ENCODE measurements at regions not wholly inside any gene's neighbourhood (a gene's known extent, or its start where the extent isn't known, plus 50 kb on each side); places are given as distances from the start of the nearest gene placed in this dataset.

GRCh38 chr2:204343685-204344084, 201.6 kb upstream of the PARD3B start:
- peaks cover 5 to 13% (median 10%) of the 10 kb centered on the region in 5 donors for H3K27me3 Mint-ChIP-seq
- no peak overlapping the region for H3K4me3 Mint-ChIP-seq
- POLR2A ChIA-PET, result no interaction called here
- no peak overlapping the region for H3K27ac Mint-ChIP-seq
- H3K9me3 Mint-ChIP-seq, result no peaks in the 10 kb centered on the region
- no peaks in the 10 kb centered on the region for H3K36me3 Mint-ChIP-seq
- ATAC-seq (no peak), DNase-seq (no peak)
- no peaks in the 10 kb centered on the region for H3K4me1 Mint-ChIP-seq

GRCh38 chr2:204344119-204344518, 201.2 kb upstream of the PARD3B start:
- Mint-ChIP-seq H3K9me3 (no peaks in the 10 kb centered on the region), H3K4me3 (no peak overlapping the region), H3K27ac (peak overlapping the region in 1 of 10 donors; percentile 8), H3K27me3 (peaks cover under 1 to 12% (median 10%) of the 10 kb centered on the region in 5 donors), H3K36me3 (no peaks in the 10 kb centered on the region), H3K4me1 (no peaks in the 10 kb centered on the region)
- ATAC-seq, result no peak
- no peak for DNase-seq
- POLR2A ChIA-PET, result no interaction called here

DNA sequence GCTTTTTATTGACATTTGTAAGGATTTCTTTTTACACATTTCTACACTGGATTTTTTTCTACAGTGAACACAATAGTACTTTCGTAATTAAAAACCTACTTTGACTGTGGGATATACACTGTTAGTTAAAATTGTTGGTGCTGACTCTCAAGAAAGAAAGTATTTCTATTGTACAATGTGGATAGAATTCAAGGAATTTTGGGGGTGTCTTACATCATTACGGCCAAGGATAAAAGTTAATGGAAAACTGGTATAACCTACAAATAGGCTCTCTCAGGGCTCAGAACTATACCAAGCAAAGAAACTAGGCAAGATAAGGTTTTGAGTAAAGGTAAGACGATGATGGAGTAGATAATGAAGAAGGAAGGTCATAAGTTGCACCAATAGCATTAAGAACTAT, 198.4 kb upstream of the PARD3B start:
- Mint-ChIP-seq H3K4me3 (no peak overlapping the region), H3K36me3 (no peaks in the 10 kb centered on the region), H3K9me3 (no peaks in the 10 kb centered on the region), H3K27me3 (peaks cover 0 to 4% (median 0%) of the 10 kb centered on the region in 5 donors), H3K27ac (no peak overlapping the region), H3K4me1 (no peaks in the 10 kb centered on the region)
- POLR2A ChIA-PET, result no interaction called here
- DNase-seq, result no peak
- ATAC-seq, result no peak

- POLR2A ChIA-PET, result no interaction called here
- no peak for ATAC-seq
Observed at GRCh38 chr2:204353823-204354222, 191.5 kb upstream of the PARD3B start.

DNA sequence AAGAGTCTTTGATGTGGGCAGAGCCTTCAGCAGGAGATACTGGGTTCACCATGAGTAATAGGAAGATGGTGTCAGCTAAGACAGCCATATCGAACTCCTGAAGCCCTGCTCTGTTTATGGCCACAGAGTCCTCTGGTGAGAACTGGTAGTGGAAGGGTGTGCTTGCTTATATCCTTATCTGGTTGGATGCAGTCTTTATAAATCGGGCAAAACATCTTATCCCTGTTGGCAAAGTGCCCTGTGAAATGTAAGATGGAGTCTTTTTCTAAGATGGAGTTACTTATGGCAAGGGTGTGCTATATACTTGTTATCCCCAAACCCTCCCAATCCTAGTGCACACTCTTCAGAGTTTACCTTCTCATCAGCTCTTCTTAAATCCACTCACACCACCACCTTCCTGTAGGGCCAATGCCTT, 190.8 kb upstream of the PARD3B start:
- no peak for DNase-seq
- Mint-ChIP-seq H3K27ac (no peak overlapping the region), H3K27me3 (peaks cover 4 to 22% (median 9%) of the 10 kb centered on the region in 5 donors), H3K4me1 (no peaks in the 10 kb centered on the region), H3K9me3 (peaks cover 0 to 2% (median 0%) of the 10 kb centered on the region in 9 donors), H3K36me3 (no peaks in the 10 kb centered on the region), H3K4me3 (no peak overlapping the region)
- ATAC-seq, result no peak
- POLR2A ChIA-PET, result no interaction called here

More at GRCh38 chr2:204353823-204354222, 191.5 kb upstream of the PARD3B start:
- H3K9me3 Mint-ChIP-seq, result peaks cover 0 to 2% (median 0%) of the 10 kb centered on the region in 9 donors
- no peaks in the 10 kb centered on the region for H3K36me3 Mint-ChIP-seq
- no peaks in the 10 kb centered on the region for H3K4me1 Mint-ChIP-seq
- H3K4me3 Mint-ChIP-seq, result no peak overlapping the region
- H3K27ac Mint-ChIP-seq, result no peak overlapping the region
- DNase-seq, result no peak
- H3K27me3 Mint-ChIP-seq, result peaks cover 4 to 22% (median 9%) of the 10 kb centered on the region in 5 donors

DNA sequence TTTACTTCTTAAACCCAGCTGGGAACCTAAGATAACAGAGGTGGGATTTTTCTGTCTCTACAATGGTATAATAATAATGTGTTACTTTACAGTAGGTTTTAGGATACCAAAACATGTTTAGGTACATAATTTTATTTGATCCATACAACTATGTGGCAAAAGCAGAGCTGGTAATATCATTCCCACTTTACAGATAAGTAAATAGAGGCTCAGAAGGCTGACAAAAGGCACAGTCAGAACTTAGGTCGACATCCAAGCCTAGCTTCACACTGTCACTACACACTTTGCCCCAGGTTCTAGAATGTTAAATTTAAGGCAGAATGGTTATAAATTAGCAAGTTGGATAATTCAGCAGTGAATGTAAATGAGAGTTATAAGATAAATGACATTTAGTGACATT, 189.6 kb upstream of the PARD3B start:
- H3K36me3 Mint-ChIP-seq, result no peaks in the 10 kb centered on the region
- peaks cover 0 to 2% (median 0%) of the 10 kb centered on the region in 9 donors for H3K9me3 Mint-ChIP-seq
- H3K27ac Mint-ChIP-seq, result no peak overlapping the region
- ATAC-seq, result no peak
- DNase-seq, result no peak
- H3K4me3 Mint-ChIP-seq, result no peak overlapping the region
- H3K4me1 Mint-ChIP-seq, result no peaks in the 10 kb centered on the region
- POLR2A ChIA-PET, result no interaction called here
- H3K27me3 Mint-ChIP-seq, result peaks cover 4 to 22% (median 9%) of the 10 kb centered on the region in 5 donors

DNA sequence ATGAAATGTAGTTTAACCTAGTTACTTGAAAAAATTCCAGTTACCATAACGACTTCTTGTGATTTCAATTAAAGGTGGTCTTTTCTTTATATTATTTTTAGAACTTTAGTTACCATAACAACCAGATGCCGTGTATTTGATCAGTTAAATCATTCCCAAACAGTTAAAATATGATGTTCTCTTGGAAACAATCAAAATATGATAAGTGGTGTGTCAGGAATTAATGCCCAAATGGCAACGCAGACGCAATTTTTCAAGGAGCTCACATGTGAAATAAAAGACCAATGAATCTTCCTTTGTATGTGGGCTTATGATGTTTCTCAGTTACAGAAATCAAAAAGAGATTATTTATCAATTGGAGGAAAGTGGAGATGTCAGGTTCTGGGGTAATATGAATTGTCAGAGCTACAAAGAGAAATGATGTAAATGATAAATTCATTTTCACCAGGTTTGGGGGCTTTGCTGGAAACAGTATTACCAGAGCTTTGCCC, 189.1 kb upstream of the PARD3B start:
- H3K4me1 Mint-ChIP-seq, result no peaks in the 10 kb centered on the region
- H3K9me3 Mint-ChIP-seq, result peaks cover 0 to 2% (median 0%) of the 10 kb centered on the region in 9 donors
- POLR2A ChIA-PET, result interaction anchor here (0.6 kb wide), 1 partner anchor 183 kb away, joined by 3 read pairs; no protein-coding TSS in a partner anchor
- H3K27ac Mint-ChIP-seq, result no peak overlapping the region
- H3K27me3 Mint-ChIP-seq, result peaks cover 4 to 22% (median 9%) of the 10 kb centered on the region in 5 donors
- DNase-seq (no peak), ATAC-seq (no peak)
- no peaks in the 10 kb centered on the region for H3K36me3 Mint-ChIP-seq
- H3K4me3 Mint-ChIP-seq, result no peak overlapping the region

DNA sequence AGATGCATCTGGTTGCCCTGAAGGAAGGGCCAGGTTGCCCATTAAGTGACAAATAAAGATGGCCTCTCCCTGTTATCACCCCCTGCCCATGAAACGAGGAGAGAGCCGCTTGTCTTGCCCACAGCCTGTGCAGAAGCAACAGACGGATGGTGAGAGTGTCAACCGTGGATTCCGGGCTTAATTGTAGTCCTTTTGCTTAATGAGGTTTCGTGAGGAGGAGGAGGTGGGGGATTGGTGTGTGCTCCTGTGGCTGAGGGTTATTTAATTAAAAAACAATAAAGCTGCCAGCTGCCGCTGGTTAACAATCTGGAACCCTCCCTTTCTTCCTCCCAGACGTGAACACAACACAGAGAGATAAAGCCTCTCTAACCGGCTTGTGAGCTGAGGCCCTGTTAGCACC, 188.0 kb upstream of the PARD3B start:
- POLR2A ChIA-PET, result no interaction called here

DNA sequence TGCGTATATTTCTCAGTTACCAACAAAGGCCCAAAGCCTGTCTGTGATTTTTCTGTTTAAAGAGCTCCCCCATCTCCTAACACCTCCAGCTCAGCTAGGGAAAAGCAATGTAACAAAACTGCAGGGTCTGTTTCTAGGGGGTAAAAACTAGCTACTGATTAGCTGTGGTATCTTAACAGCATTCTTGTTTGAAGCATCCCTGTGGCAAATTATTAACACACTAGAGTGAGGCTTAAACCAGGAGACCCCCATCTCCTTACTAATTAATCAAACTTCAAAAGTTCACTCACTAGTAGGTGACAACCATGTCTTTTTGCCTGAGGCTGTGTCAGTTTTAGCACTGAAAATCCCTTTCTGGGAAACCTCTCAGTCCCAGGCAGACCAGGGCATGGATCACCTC, 186.2 kb upstream of the PARD3B start:
- DNase-seq, result no peak
- peaks cover 4 to 19% (median 9%) of the 10 kb centered on the region in 5 donors for H3K27me3 Mint-ChIP-seq
- POLR2A ChIA-PET, result no interaction called here
- H3K4me1 Mint-ChIP-seq, result no peaks in the 10 kb centered on the region
- no peak for ATAC-seq
- no peak overlapping the region for H3K4me3 Mint-ChIP-seq
- H3K9me3 Mint-ChIP-seq, result peaks cover 0 to 2% (median 0%) of the 10 kb centered on the region in 9 donors
- no peaks in the 10 kb centered on the region for H3K36me3 Mint-ChIP-seq
- no peak overlapping the region for H3K27ac Mint-ChIP-seq

More for the DNA sequence above, 188.0 kb upstream of the PARD3B start:
- peaks cover 0 to 2% (median 0%) of the 10 kb centered on the region in 9 donors for H3K9me3 Mint-ChIP-seq
- H3K4me1 Mint-ChIP-seq, result no peaks in the 10 kb centered on the region
- no peak for ATAC-seq
- peaks cover 4 to 22% (median 9%) of the 10 kb centered on the region in 5 donors for H3K27me3 Mint-ChIP-seq
- H3K36me3 Mint-ChIP-seq, result no peaks in the 10 kb centered on the region
- no peak overlapping the region for H3K4me3 Mint-ChIP-seq
- no peak overlapping the region for H3K27ac Mint-ChIP-seq
- DNase-seq, result no peak

- Mint-ChIP-seq H3K9me3 (peaks cover 0 to 2% (median 0%) of the 10 kb centered on the region in 9 donors), H3K4me3 (no peak overlapping the region), H3K36me3 (no peaks in the 10 kb centered on the region), H3K27ac (no peak overlapping the region), H3K27me3 (peaks cover 1 to 9% (median 5%) of the 10 kb centered on the region in 5 donors), H3K4me1 (no peaks in the 10 kb centered on the region)
- DNase-seq, result no peak
- POLR2A ChIA-PET, result no interaction called here
- ATAC-seq, result no peak
Observed at GRCh38 chr2:204360218-204361007, 184.9 kb upstream of the PARD3B start.

DNA sequence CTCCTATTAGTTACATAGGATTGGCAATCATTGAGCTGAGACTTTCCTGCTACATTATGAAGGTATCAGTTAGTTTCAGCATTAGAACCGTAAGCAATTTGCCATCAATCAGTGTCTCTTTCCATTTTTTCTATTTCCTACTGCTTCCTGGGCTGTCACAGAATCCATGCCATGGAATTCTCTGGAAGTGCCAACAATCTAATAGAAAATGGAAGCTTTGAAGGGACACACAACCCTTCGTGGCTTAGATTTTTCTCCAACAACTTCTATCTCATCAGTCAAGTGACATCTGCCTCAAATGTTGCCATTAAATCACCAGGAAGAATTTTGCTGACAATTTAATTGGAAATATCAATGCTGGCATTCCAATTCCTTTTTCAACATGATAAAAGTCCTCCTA, 183.5 kb upstream of the PARD3B start:
- ATAC-seq, result no peak
- peaks cover 0 to 2% (median 0%) of the 10 kb centered on the region in 9 donors for H3K9me3 Mint-ChIP-seq
- H3K27ac Mint-ChIP-seq, result no peak overlapping the region
- H3K36me3 Mint-ChIP-seq, result no peaks in the 10 kb centered on the region
- H3K4me1 Mint-ChIP-seq, result no peaks in the 10 kb centered on the region
- H3K27me3 Mint-ChIP-seq, result peaks cover 0 to 8% (median 2%) of the 10 kb centered on the region in 5 donors
- DNase-seq, result no peak
- POLR2A ChIA-PET, result no interaction called here
- H3K4me3 Mint-ChIP-seq, result no peak overlapping the region

DNA sequence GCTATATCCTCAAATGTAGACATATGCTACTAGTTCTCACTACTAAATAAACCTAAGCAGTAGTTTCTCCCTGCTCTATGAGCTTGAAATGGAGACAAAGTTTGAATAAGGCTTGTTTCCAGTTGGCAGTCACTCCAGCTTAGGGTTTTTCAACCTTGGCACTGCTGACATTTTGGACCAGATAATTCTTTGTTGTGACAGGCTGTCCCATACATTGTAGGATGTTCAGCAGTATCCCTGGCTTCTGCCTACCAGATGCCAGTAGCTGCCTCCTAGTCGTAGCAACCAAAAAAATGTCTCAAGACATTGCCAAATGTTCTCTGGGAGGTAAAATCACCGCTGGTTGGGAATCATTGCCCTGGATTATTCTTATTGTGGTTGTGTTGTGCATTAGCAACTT, 182.7 kb upstream of the PARD3B start:
- no peak for ATAC-seq
- DNase-seq, result no peak

GRCh38 chr2:204363513-204363912, 181.8 kb upstream of the PARD3B start:
- DNase-seq (no peak), ATAC-seq (no peak)
- H3K4me3 Mint-ChIP-seq, result no peak overlapping the region
- H3K27ac Mint-ChIP-seq, result no peak overlapping the region
- no peaks in the 10 kb centered on the region for H3K36me3 Mint-ChIP-seq
- peaks cover 0 to 2% (median 0%) of the 10 kb centered on the region in 9 donors for H3K9me3 Mint-ChIP-seq
- peaks cover 0 to 7% (median 5%) of the 10 kb centered on the region in 5 donors for H3K27me3 Mint-ChIP-seq
- H3K4me1 Mint-ChIP-seq, result no peaks in the 10 kb centered on the region
- POLR2A ChIA-PET, result no interaction called here

More for the DNA sequence above, 182.7 kb upstream of the PARD3B start:
- no peak overlapping the region for H3K4me3 Mint-ChIP-seq
- no peaks in the 10 kb centered on the region for H3K36me3 Mint-ChIP-seq
- no peak overlapping the region for H3K27ac Mint-ChIP-seq
- peaks cover 0 to 4% (median 2%) of the 10 kb centered on the region in 5 donors for H3K27me3 Mint-ChIP-seq
- peaks cover 0 to 2% (median 0%) of the 10 kb centered on the region in 9 donors for H3K9me3 Mint-ChIP-seq
- no peaks in the 10 kb centered on the region for H3K4me1 Mint-ChIP-seq
- POLR2A ChIA-PET, result no interaction called here
